Thoracic aorta (tissue), 2 donors: ENCODE measurements at regions not wholly inside any gene's neighbourhood (a gene's known extent, or its start where the extent isn't known, plus 50 kb on each side); places are given as distances from the start of the nearest gene placed in this dataset.

ENCODE experiments used
- ATAC-seq: fragments of 150-250 bp; one replicate; pipeline ENCODE4 v1.8.0; 2017; ENCODE audit warnings: low read depth; ENCODE audit not compliant: insufficient number of reproducible peaks, low FRiP score
- DNase-seq: peaks from one replicate; pipeline ENCODE4 v3.0.0-alpha.2; 2020; ENCODE audit warnings: low spot score
- H3K27ac ChIP-seq, 2 donors: fragments of 200-600 bp; sonication (generic); 1 replicate in 1 of 2; 2 replicates in 1 of 2; pipeline ENCODE4 v1.5.1; 2016; ENCODE audit warnings: mild to moderate bottlenecking in 2 of 2, moderate library complexity in 2 of 2
- H3K27me3 ChIP-seq: fragments of 200-600 bp; sonication (generic); replicated peaks from 2 replicates; pipeline ENCODE4 v1.6.0; 2016; ENCODE audit warnings: mild to moderate bottlenecking; ENCODE audit not compliant: insufficient read depth
- H3K36me3 ChIP-seq: fragments of 200-600 bp; sonication (generic); one replicate; pipeline ENCODE4 v1.5.1; 2016
- H3K4me1 ChIP-seq, 2 donors: fragments of 200-600 bp; sonication (generic); 1 replicate in 1 of 2; 2 replicates in 1 of 2; pipeline versions ENCODE4 v1.5.1 to v1.6.0; 2016; ENCODE audit warnings: low read depth in 2 of 2, mild to moderate bottlenecking in 1 of 2; ENCODE audit not compliant: control insufficient read depth in 1 of 2
- H3K4me3 ChIP-seq: fragments of 200-600 bp; sonication (generic); 2 replicates; pipeline ENCODE4 v1.5.1; 2016; ENCODE audit warnings: mild to moderate bottlenecking
- H3K9me3 ChIP-seq: fragments of 200-600 bp; sonication (generic); 2 replicates; pipeline ENCODE4 v1.5.1; 2016
- TF ChIP-seq, protein P1 (sequence below): fragments of 200-600 bp; sonication (generic); IDR thresholded peaks from one replicate; pipeline ENCODE4 v1.5.1; 2019; ENCODE audit warnings: antibody characterized with exemption

DNA sequence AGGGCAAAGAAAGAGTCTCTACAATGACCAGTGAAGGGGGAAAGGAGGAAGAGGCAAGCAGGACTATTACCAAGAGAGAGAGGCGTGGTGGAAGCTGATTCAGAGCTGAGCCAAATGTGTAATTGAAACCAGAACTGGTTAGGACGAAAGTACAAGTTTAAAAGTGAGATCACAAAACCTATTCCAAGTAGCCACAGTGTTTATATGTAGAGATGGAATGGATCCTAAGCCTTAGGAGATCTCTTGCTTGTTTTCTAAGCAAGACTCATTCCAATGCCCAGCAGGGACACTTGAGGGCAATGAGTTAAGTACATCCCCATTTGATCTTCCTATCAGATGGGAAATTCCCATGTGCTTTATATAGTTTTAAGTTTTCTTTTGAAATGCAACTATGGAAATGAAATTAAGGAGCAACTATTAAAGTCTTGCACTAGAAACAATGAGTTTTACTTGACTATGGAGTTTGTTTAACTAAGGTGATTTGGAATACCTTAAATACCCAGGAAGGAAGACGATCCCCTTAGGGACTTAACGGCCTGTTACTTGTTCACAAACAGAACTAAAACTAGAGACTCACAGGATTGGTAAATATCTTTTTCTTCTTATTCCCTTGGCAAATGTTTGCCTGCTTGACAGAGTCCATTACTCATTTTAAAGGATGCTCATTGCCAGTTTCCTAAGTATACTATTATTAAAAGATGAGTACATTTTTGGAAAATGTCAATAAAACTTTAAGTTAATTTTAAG, 51.1 kb upstream of the SNX2 start:
- H3K27me3 ChIP-seq: no peaks in the 10 kb centered on the region
- no peak overlapping the region for H3K4me3 ChIP-seq
- H3K4me1 ChIP-seq: peaks cover 4 to 6% of the 10 kb centered on the region in 2 donors
- no peaks in the 10 kb centered on the region for H3K9me3 ChIP-seq
- DNase-seq (no peak), ATAC-seq (no peak)
- H3K36me3 ChIP-seq: no peaks in the 10 kb centered on the region
- H3K27ac ChIP-seq: no peak overlapping the region
- TF ChIP-seq, protein P1, sequence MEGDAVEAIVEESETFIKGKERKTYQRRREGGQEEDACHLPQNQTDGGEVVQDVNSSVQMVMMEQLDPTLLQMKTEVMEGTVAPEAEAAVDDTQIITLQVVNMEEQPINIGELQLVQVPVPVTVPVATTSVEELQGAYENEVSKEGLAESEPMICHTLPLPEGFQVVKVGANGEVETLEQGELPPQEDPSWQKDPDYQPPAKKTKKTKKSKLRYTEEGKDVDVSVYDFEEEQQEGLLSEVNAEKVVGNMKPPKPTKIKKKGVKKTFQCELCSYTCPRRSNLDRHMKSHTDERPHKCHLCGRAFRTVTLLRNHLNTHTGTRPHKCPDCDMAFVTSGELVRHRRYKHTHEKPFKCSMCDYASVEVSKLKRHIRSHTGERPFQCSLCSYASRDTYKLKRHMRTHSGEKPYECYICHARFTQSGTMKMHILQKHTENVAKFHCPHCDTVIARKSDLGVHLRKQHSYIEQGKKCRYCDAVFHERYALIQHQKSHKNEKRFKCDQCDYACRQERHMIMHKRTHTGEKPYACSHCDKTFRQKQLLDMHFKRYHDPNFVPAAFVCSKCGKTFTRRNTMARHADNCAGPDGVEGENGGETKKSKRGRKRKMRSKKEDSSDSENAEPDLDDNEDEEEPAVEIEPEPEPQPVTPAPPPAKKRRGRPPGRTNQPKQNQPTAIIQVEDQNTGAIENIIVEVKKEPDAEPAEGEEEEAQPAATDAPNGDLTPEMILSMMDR: no peak
